Breast epithelium (tissue), 4 donors: ENCODE measurements at regions not wholly inside any gene's neighbourhood (a gene's known extent, or its start where the extent isn't known, plus 50 kb on each side); places are given as distances from the start of the nearest gene placed in this dataset.

Experiments used
- DNase-seq, 2 donors: peaks; one replicate each; pipeline ENCODE4 v3.0.0-alpha.2; 2019; ENCODE audit warnings: low spot score in 2 of 2
- H3K27ac ChIP-seq, 2 donors: fragments of 200-600 bp; sonication (generic) in 1 of 2; one replicate each; pipeline ENCODE4 v1.5.1; 2016 to 2019; ENCODE audit warnings: mild to moderate bottlenecking in 1 of 2
- H3K27me3 ChIP-seq, 2 donors: fragments of 200-600 bp; sonication (generic) in 1 of 2; one replicate each; pipeline versions ENCODE4 v1.5.1 to v1.6.0; 2017 to 2019; ENCODE audit warnings: control low read depth in 1 of 2, mild to moderate bottlenecking in 1 of 2
- H3K36me3 ChIP-seq: fragments of 200-600 bp; one replicate; pipeline ENCODE4 v1.5.1; 2019
- H3K4me1 ChIP-seq, 2 donors: fragments of 200-600 bp; sonication (generic); one replicate each; pipeline ENCODE4 v1.5.1; 2016 to 2019; ENCODE audit warnings: control low read depth in 1 of 2
- H3K4me3 ChIP-seq, 3 donors: fragments of 200-600 bp; sonication (generic); 1 replicate in 2 of 3; 2 replicates in 1 of 3; pipeline ENCODE4 v1.5.1; 2016 to 2019; ENCODE audit warnings: mild to moderate bottlenecking in 3 of 3, moderate library complexity in 2 of 3
- H3K9me3 ChIP-seq, 2 donors: fragments of 200-600 bp; sonication (generic) in 1 of 2; one replicate each; pipeline ENCODE4 v1.5.1; 2016 to 2019; ENCODE audit warnings: control low read depth in 1 of 2
- POLR2A ChIP-seq: fragments of 450-650 bp; IDR thresholded peaks from one replicate; pipeline ENCODE4 v1.6.1; 2016; ENCODE audit warnings: antibody characterized with exemption, mild to moderate bottlenecking, moderate library complexity
- POLR2AphosphoS5 ChIP-seq, 3 donors: sonication (generic); formaldehyde crosslinking; IDR thresholded peaks; one replicate each; pipeline ENCODE4 v1.6.1; 2017; ENCODE audit warnings: antibody characterized with exemption in 3 of 3
- intact Hi-C: fragments of 100-400 bp; cut with DNase I; formaldehyde crosslinking; loops from one replicate; pipeline ENCODE4 v1.15.1; 2023; ENCODE audit warnings: low total_unique reads
- TF ChIP-seq, protein P1 (sequence below), 3 donors: fragments of 450-650 bp; IDR thresholded peaks; one replicate each; pipeline ENCODE4 v1.5.1; 2016 to 2017; ENCODE audit warnings: antibody characterized with exemption in 3 of 3, mild to moderate bottlenecking in 3 of 3, moderate library complexity in 3 of 3

DNA sequence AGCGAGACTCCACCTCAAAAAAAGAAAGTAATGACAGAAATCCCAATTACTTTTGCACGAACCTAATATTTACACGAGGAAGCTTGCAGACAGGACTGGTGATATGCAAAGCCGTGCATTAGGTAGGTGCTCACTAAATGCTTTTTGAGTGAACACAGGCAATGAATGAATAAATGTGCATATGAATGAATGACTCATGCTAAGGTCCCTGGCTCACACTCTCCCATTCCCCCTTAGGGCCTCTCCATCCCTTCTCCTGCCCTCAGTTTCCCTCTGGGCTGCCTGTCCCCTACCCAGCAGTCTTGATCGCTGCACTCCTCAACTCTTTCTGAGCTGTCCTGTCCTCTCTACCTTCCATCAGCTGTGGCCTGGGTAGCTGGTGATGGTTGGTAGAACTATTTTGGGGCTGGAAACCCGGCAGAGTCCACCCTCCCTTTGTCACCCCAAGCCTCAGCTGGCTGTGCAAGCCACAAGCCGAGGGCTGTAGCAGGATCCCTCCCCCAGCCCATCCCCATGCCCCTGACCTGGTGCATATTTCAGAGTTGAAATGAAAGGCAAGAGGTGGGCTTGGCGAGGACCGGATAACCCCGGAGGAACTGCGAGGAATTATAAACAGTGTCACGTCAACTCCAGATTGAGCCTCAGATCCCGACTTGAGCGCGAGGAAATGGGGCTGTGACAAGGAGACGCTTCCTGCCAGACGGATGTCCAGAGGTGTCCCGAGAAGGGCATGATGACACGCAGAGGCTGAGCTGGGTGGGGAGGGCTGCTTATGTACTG, 191.7 kb upstream of the GSC start:
- TF ChIP-seq POLR2AphosphoS5 (IDR thresholded peaks at IDR 0.05), result no peak
- TF ChIP-seq, protein P1, sequence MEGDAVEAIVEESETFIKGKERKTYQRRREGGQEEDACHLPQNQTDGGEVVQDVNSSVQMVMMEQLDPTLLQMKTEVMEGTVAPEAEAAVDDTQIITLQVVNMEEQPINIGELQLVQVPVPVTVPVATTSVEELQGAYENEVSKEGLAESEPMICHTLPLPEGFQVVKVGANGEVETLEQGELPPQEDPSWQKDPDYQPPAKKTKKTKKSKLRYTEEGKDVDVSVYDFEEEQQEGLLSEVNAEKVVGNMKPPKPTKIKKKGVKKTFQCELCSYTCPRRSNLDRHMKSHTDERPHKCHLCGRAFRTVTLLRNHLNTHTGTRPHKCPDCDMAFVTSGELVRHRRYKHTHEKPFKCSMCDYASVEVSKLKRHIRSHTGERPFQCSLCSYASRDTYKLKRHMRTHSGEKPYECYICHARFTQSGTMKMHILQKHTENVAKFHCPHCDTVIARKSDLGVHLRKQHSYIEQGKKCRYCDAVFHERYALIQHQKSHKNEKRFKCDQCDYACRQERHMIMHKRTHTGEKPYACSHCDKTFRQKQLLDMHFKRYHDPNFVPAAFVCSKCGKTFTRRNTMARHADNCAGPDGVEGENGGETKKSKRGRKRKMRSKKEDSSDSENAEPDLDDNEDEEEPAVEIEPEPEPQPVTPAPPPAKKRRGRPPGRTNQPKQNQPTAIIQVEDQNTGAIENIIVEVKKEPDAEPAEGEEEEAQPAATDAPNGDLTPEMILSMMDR (IDR thresholded peaks at IDR 0.05), result no peak
- no peak for TF ChIP-seq POLR2A
- Histone ChIP-seq H3K36me3 (no peaks in the 10 kb centered on the region), H3K27ac (no peak overlapping the region), H3K4me1 (no peaks in the 10 kb centered on the region), H3K9me3 (no peaks in the 10 kb centered on the region), H3K27me3 (peaks cover 0 to 16% of the 10 kb centered on the region in 2 donors), H3K4me3 (no peak overlapping the region)
- intact Hi-C loops, result no loop called here
- no peak for DNase-seq

DNA sequence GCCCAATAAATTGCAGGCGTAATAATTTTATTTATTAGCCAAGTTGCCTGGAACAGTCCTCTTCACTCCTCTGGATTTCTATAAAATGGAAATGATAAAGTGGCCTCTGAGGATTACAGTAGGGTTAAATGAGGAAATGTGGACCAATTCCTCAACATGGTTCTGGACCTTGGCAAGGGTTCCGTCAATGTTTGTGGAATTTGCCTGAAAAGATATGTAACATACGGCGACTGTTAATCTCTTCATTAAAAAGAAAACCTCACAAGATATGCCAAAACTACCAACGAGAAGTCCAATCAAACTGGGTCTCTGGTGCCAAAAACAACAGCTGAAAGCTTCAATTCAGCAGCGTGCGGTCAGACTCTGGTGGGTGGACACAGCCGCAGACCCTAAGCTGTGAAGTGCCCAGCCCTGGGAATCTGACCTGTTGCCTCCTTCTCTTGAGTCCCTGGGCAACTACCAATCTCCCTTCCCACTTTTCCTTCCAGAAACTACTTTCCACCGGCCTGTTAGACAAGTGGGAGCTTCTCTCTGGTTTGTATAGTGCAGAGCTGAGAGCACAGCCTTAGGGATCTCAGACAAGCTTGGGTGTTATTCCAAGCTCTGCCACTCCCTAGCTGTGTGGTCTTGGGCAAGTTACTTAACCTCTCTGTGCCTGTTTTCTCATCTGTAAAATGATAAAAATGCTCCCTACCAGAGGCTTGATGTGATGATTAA, 190.5 kb upstream of the GSC start:
- intact Hi-C loops, result no loop called here
- no peak for DNase-seq
- TF ChIP-seq POLR2AphosphoS5 (IDR thresholded peaks at IDR 0.05) (no peak), POLR2A (no peak)
- TF ChIP-seq, protein P1 (IDR thresholded peaks at IDR 0.05), result no peak
- H3K9me3 ChIP-seq, result no peaks in the 10 kb centered on the region
- no peak overlapping the region for H3K4me3 ChIP-seq
- H3K36me3 ChIP-seq, result no peaks in the 10 kb centered on the region
- no peaks in the 10 kb centered on the region for H3K4me1 ChIP-seq
- H3K27me3 ChIP-seq, result peaks cover 0 to 16% of the 10 kb centered on the region in 2 donors
- no peak overlapping the region for H3K27ac ChIP-seq

DNA sequence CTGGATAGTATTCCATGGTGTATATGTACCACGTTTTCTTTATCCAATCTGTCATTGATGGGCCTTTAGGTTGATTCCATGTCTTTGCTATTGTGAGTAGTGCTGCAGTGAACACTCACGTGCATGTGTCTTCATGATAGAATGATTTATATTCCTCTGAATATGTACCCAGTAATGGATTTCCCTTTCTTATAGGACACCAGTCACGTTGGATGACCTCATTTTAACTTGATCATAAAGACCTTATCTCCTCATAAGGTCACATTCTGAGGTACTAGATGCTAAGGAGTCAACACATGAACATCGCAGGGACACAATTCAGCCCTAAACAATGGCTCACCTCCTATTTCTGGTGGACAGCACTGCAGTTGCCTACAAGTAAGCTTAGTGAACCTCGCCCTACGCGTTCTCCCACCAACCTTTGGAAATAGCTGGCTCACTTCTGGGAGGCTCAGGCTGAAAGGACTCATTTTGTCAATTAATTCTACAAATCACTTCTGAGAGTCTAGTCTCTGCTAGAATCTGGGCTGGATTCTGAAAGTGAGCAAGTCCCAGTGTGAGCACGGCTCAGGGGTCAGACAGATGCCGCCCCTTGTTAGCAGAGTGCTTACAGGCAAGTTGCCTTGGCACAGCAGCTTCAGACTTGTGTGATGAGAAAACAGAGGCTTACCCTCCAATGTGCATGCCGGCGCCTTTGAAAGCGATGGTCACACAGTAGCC, 183.8 kb upstream of the GSC start:
- Histone ChIP-seq H3K4me3 (no peak overlapping the region), H3K4me1 (no peaks in the 10 kb centered on the region), H3K27ac (no peak overlapping the region), H3K9me3 (no peaks in the 10 kb centered on the region), H3K27me3 (peaks cover 0 to 3% of the 10 kb centered on the region in 2 donors), H3K36me3 (no peaks in the 10 kb centered on the region)
- intact Hi-C loops, result no loop called here
- DNase-seq, result no peak
- TF ChIP-seq, protein P1 (IDR thresholded peaks at IDR 0.05), result no peak
- TF ChIP-seq POLR2A, result no peak
- TF ChIP-seq POLR2AphosphoS5 (IDR thresholded peaks at IDR 0.05), result no peak

DNA sequence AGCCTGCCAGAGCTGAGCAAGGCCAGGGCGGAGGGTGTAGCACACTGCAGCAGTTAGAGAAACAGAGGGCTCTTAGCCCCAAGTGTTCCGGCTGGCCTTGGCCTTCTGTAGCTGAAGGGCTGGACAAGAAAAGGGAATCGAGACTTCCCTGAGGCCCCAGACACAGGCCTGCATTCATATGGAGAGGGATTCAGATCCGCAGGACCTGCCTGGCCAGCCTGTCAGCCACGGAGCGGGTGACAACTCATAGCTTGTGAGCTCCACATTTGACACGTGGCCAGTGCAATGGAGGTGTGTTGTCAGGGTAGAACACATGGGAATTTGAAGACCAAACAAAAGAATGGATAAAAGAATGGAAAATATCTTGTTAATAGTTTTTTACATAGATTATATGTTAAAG, 182.2 kb upstream of the GSC start:
- Histone ChIP-seq H3K27me3 (no peaks in the 10 kb centered on the region), H3K9me3 (peaks cover 0 to 6% of the 10 kb centered on the region in 2 donors), H3K4me3 (no peak overlapping the region), H3K36me3 (no peaks in the 10 kb centered on the region), H3K4me1 (no peaks in the 10 kb centered on the region), H3K27ac (no peak overlapping the region)
- intact Hi-C loops, result no loop called here
- TF ChIP-seq POLR2AphosphoS5 (IDR thresholded peaks at IDR 0.05) (no peak), POLR2A (no peak)
- TF ChIP-seq, protein P1 (IDR thresholded peaks at IDR 0.05), result no peak
- no peak for DNase-seq
